Liver (tissue), 8 donors: ENCODE measurements at regions not wholly inside any gene's neighbourhood (a gene's known extent, or its start where the extent isn't known, plus 50 kb on each side); places are given as distances from the start of the nearest gene placed in this dataset.

Source experiments
- DNase-seq: peaks from one replicate; pipeline ENCODE4 v3.0.0-alpha.2; 2017; ENCODE audit warnings: low spot score
- H3K27ac ChIP-seq, 2 donors: one replicate each; pipeline ENCODE4 v1.7.0; 2013; ENCODE audit warnings: inconsistent platforms in 2 of 2, low read length in 2 of 2, control low read depth in 1 of 2, low read depth in 1 of 2, mild to moderate bottlenecking in 1 of 2
- H3K27me3 ChIP-seq, 4 donors: one replicate each; pipeline versions ENCODE4 v1.6.1 to v1.7.0; 2013; ENCODE audit warnings: low read length in 3 of 4, inconsistent platforms in 1 of 4, mild to moderate bottlenecking in 1 of 4, moderate library complexity in 1 of 4; ENCODE audit not compliant: control insufficient read depth in 4 of 4, insufficient read depth in 4 of 4
- H3K36me3 ChIP-seq, 4 donors: one replicate each; pipeline versions ENCODE4 v1.6.1 to v1.7.0; 2013; ENCODE audit warnings: low read length in 3 of 4, mild to moderate bottlenecking in 3 of 4, low read depth in 1 of 4, moderate library complexity in 1 of 4; ENCODE audit not compliant: control insufficient read depth in 4 of 4, insufficient read depth in 3 of 4
- H3K4me1 ChIP-seq, 4 donors: one replicate each; pipeline versions ENCODE4 v1.6.1 to v1.7.0; 2013; ENCODE audit warnings: low read length in 3 of 4, mild to moderate bottlenecking in 3 of 4, moderate library complexity in 1 of 4; ENCODE audit not compliant: control insufficient read depth in 4 of 4, insufficient read depth in 4 of 4
- H3K4me3 ChIP-seq, 3 donors: one replicate each; pipeline versions ENCODE4 v1.6.1 to v1.7.0; 2013; ENCODE audit warnings: low read length in 3 of 3, control low read depth in 1 of 3, low read depth in 1 of 3, mild to moderate bottlenecking in 1 of 3
- H3K9ac ChIP-seq, 2 donors: one replicate each; pipeline ENCODE4 v1.7.0; 2013; ENCODE audit warnings: low read length in 2 of 2, mild to moderate bottlenecking in 2 of 2, moderate library complexity in 2 of 2, control low read depth in 1 of 2, low read depth in 1 of 2
- H3K9me3 ChIP-seq, 4 donors: one replicate each; pipeline versions ENCODE4 v1.6.1 to v1.7.0; 2013; ENCODE audit warnings: low read length in 3 of 4; ENCODE audit not compliant: control insufficient read depth in 4 of 4
- ATF3 ChIP-seq: IDR thresholded peaks from 2 replicates; pipeline ENCODE4 v1.6.1; 2016; ENCODE audit warnings: antibody characterized with exemption
- CTCF ChIP-seq: fragments of 150-350 bp; IDR thresholded peaks from 2 replicates; pipeline ENCODE4 v1.5.1; 2017; ENCODE audit warnings: improper control_type of control experiment, low read depth, low read length; ENCODE audit not compliant: missing input control
- EGR1 ChIP-seq, 2 donors: IDR thresholded peaks; 2 replicates each; pipeline ENCODE4 v1.6.1; 2016 to 2018; ENCODE audit warnings: antibody characterized with exemption in 2 of 2, low read depth in 2 of 2
- FOXA1 ChIP-seq: IDR thresholded peaks from 2 replicates; pipeline ENCODE4 v1.6.1; 2016; ENCODE audit warnings: antibody characterized with exemption
- FOXA2 ChIP-seq: IDR thresholded peaks from 2 replicates; pipeline ENCODE4 v1.6.1; 2016; ENCODE audit warnings: antibody characterized with exemption
- GABPA ChIP-seq, 2 donors: IDR thresholded peaks in 1 of 2; conservative IDR thresholded peaks in 1 of 2; 2 replicates each; pipeline ENCODE4 v1.6.1; 2016; ENCODE audit warnings: antibody characterized with exemption in 2 of 2, mild to moderate bottlenecking in 1 of 2, moderate library complexity in 1 of 2
- HNF4A ChIP-seq, 2 donors: conservative IDR thresholded peaks; 2 replicates each; pipeline ENCODE4 v1.6.1; 2016; ENCODE audit warnings: antibody characterized with exemption in 2 of 2, mild to moderate bottlenecking in 2 of 2
- HNF4G ChIP-seq: IDR thresholded peaks from 2 replicates; pipeline ENCODE4 v1.6.1; 2016; ENCODE audit warnings: antibody characterized with exemption
- MAX ChIP-seq: IDR thresholded peaks from 2 replicates; pipeline ENCODE4 v1.6.1; 2016; ENCODE audit warnings: antibody characterized with exemption
- NR2F2 ChIP-seq: IDR thresholded peaks from 2 replicates; pipeline ENCODE4 v1.6.1; 2016; ENCODE audit warnings: antibody characterized with exemption
- RAD21 ChIP-seq, 2 donors: IDR thresholded peaks; 2 replicates each; pipeline ENCODE4 v1.6.1; 2016; ENCODE audit warnings: antibody characterized with exemption in 2 of 2, mild to moderate bottlenecking in 2 of 2
- REST ChIP-seq: IDR thresholded peaks from 2 replicates; pipeline ENCODE4 v1.6.1; 2016; ENCODE audit warnings: antibody characterized with exemption, mild to moderate bottlenecking
- RXRA ChIP-seq, 2 donors: IDR thresholded peaks; 2 replicates each; pipeline ENCODE4 v1.6.1; 2017 to 2018; ENCODE audit warnings: antibody characterized with exemption in 2 of 2, mild to moderate bottlenecking in 1 of 2
- SP1 ChIP-seq: IDR thresholded peaks from 2 replicates; pipeline ENCODE4 v1.6.1; 2018; ENCODE audit warnings: antibody characterized with exemption, mild to moderate bottlenecking
- YY1 ChIP-seq: IDR thresholded peaks from 2 replicates; pipeline ENCODE4 v1.6.1; 2016; ENCODE audit warnings: antibody characterized with exemption, mild to moderate bottlenecking
- ZBTB33 ChIP-seq: IDR thresholded peaks from 2 replicates; pipeline ENCODE4 v1.6.1; 2016; ENCODE audit warnings: antibody characterized with exemption
- WGBS: extraction: QIAGEN DNeasy Blood & Tissue Kit; methylation state at CpG from one replicate; pipeline ENCODE4 v1.1.7; 2013; 5-methylcytosine and 5-hydroxymethylcytosine counted together
- donor health status: healthy.
- donor health status: healthy.
- donor health status: healthy.
- donor health status: healthy.
- donor health status: healthy.

GRCh38 chr3:1017870-1018269 lies 75.0 kb upstream of the CNTN6 start:
- Histone ChIP-seq H3K9ac (no peak overlapping the region), H3K4me3 (no peak overlapping the region), H3K27me3 (no peaks in the 10 kb centered on the region), H3K27ac (no peak overlapping the region), H3K36me3 (no peaks in the 10 kb centered on the region), H3K9me3 (no peaks in the 10 kb centered on the region), H3K4me1 (no peaks in the 10 kb centered on the region)
- no peak for DNase-seq
- no peak for TF ChIP-seq FOXA1
- TF ChIP-seq MAX = no peak
- no peak for TF ChIP-seq RAD21 (IDR thresholded peaks at IDR 0.05)
- no peak for TF ChIP-seq HNF4G
- TF ChIP-seq GABPA (IDR thresholded peaks at IDR 0.05 in 1 of 2, conservative IDR thresholded peaks at IDR 0.05 in 1 of 2) = no peak

GRCh38 chr3:1019157-1019556 lies 73.7 kb upstream of the CNTN6 start:
- H3K36me3 ChIP-seq = no peaks in the 10 kb centered on the region
- no peak overlapping the region for H3K9ac ChIP-seq
- no peak overlapping the region for H3K27ac ChIP-seq
- TF ChIP-seq EGR1 (IDR thresholded peaks at IDR 0.05; ENCODE audit: low read depth in 2 of 2) (no peak), SP1 (no peak), NR2F2 (no peak), RXRA (IDR thresholded peaks at IDR 0.05) (no peak), ATF3 (no peak), MAX (no peak), HNF4G (no peak), ZBTB33 (no peak), FOXA2 (no peak), REST (no peak), CTCF (no peak), GABPA (IDR thresholded peaks at IDR 0.05 in 1 of 2, conservative IDR thresholded peaks at IDR 0.05 in 1 of 2) (no peak), YY1 (no peak), HNF4A (conservative IDR thresholded peaks at IDR 0.05) (no peak)
- H3K9me3 ChIP-seq = no peaks in the 10 kb centered on the region
- no peak overlapping the region for H3K4me3 ChIP-seq
- no peaks in the 10 kb centered on the region for H3K27me3 ChIP-seq
- no peaks in the 10 kb centered on the region for H3K4me1 ChIP-seq
- no peak for DNase-seq
- WGBS = 32% methylated on average over 2 of the region's 2 CpGs
